K562 (cell line): ENCODE measurements at regions not wholly inside any gene's neighbourhood (a gene's known extent, or its start where the extent isn't known, plus 50 kb on each side); places are given as distances from the start of the nearest gene placed in this dataset.

Source experiments
- BRCA1 ChIP-seq, 2 experiments: fragments of 450-650 bp in 1 of 2; sonication (generic) in 1 of 2; formaldehyde crosslinking in 1 of 2; IDR thresholded peaks; 2 replicates each; pipeline versions ENCODE4 v1.5.0 to v1.6.1; 2017 to 2020; ENCODE audit warnings: mild to moderate bottlenecking in 1 of 2, missing genetic modification reagents in 1 of 2
- C11orf30 ChIP-seq: fragments of 450-650 bp; IDR thresholded peaks from 2 replicates; pipeline ENCODE4 v1.6.1; 2016; ENCODE audit warnings: low read depth, mild to moderate bottlenecking
- CCAR2 ChIP-seq: fragments of 200-400 bp; formaldehyde crosslinking; IDR thresholded peaks from 2 replicates; pipeline ENCODE4 v1.6.1; 2017; ENCODE audit warnings: mild to moderate bottlenecking, low read depth, low read length
- ETS1 ChIP-seq: conservative IDR thresholded peaks from 2 replicates; pipeline ENCODE4 v1.6.1; 2011; ENCODE audit warnings: low read depth, mild to moderate bottlenecking, low read length; ENCODE audit not compliant: control insufficient read depth
- EWSR1 ChIP-seq: fragments of 450-650 bp; IDR thresholded peaks from 2 replicates; pipeline ENCODE4 v1.6.1; 2018; ENCODE audit warnings: borderline replicate concordance, mild to moderate bottlenecking, low read depth, moderate library complexity; ENCODE audit not compliant: partially characterized antibody
- GATAD2A ChIP-seq: fragments of 450-650 bp; IDR thresholded peaks from 2 replicates; pipeline ENCODE4 v1.6.1; 2017
- NCOA1 ChIP-seq: fragments of 450-650 bp; IDR thresholded peaks from 2 replicates; pipeline ENCODE4 v1.6.1; 2016; ENCODE audit warnings: low read depth
- SRSF7 ChIP-seq: fragments of 200-400 bp; formaldehyde crosslinking; optimal IDR thresholded peaks from 2 replicates; pipeline ENCODE3; 2017; ENCODE audit warnings: mild to moderate bottlenecking, low read depth, low read length
- TAF7 ChIP-seq: fragments of 450-650 bp; IDR thresholded peaks from 2 replicates; pipeline ENCODE4 v1.6.1; 2016; ENCODE audit warnings: missing genetic modification characterization, missing compliant biosample characterization
- XRCC5 ChIP-seq: fragments of 200-400 bp; formaldehyde crosslinking; IDR thresholded peaks from 2 replicates; pipeline ENCODE4 v1.6.1; 2017; ENCODE audit warnings: low read depth, mild to moderate bottlenecking, low read length
- ZBTB12 ChIP-seq: fragments of 250-450 bp; sonication (Bioruptor Pico); IDR thresholded peaks from 2 replicates; pipeline ENCODE4 v1.4.0; 2020
- ZNF23 ChIP-seq: fragments of 250-450 bp; sonication (Bioruptor Pico); IDR thresholded peaks from 2 replicates; pipeline ENCODE4 v1.4.0; 2020; ENCODE audit warnings: mild to moderate bottlenecking
- ZNF592 ChIP-seq: fragments of 450-650 bp; IDR thresholded peaks from 2 replicates; pipeline ENCODE4 v1.6.1; 2017; ENCODE audit warnings: antibody characterized with exemption, mild to moderate bottlenecking
- TF ChIP-seq, protein P1 (sequence below): fragments of 250-450 bp; sonication (Bioruptor Pico); IDR thresholded peaks from 2 replicates; pipeline ENCODE4 v1.5.0; 2021
- TF ChIP-seq, protein P2 (sequence below): sonication (generic); IDR thresholded peaks from 2 replicates; pipeline ENCODE4 v1.6.1; 2016
- TF ChIP-seq, protein P3 (sequence below): sonication (generic); formaldehyde crosslinking; IDR thresholded peaks from 2 replicates; pipeline ENCODE4 v1.8.1; 2022; ENCODE audit warnings: missing genetic modification reagents

DNA sequence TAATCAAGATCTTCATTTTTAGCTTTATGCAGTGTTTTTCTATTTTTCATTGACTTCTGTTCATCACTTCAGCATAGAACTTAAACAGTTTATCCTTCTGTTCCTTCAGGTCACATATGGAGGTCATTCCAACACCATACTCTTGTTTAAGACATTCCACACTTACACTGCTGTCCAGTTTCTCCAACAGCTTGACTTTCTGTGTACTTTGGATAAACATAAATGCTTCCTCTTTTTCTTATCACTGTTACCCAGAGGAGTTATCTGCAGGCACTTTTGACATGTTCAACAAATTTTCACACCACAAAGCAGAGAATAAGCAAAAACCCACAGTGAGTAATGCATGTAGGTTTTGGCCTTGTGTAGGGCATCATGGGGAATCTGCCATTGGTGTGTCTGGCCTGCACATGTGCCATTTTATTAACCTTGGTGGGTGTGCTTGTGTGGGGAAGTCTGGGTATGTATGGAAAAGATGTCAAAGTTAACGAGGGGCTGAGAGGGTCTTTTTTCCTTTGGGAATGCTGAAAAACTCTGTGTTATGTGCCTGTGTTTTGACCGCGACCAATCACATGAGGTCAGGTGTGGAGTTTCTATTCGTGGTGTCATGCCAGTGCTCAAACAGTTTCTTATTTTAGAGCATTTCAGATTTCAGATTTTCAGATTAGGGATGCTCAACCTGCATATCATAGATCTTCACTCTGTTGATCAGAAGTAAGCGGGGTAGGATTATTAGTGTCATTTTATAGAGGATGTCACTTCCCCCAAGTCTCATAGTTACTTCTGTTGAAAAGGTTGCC, 53.9 kb upstream of the ACVR1 start (continued):
- TF ChIP-seq TAF7 (tag) (no peak), ETS1 (no peak), C11orf30 (peak; percentile 76), ZNF592 (peak; percentile 99), CCAR2 (no peak), XRCC5 (no peak), SRSF7 (no peak), ZNF23 (CRISPR knock-in tag) (peak; percentile 71), EWSR1 (no peak), BRCA1 (IDR thresholded peaks at IDR 0.05) (no peak), BRCA1 (CRISPR knock-in tag; IDR thresholded peaks at IDR 0.05) (no peak), GATAD2A (peak; percentile 85), ZBTB12 (CRISPR knock-in tag) (peak; percentile 73), NCOA1 (peak; percentile 97)
- TF ChIP-seq, protein P1, sequence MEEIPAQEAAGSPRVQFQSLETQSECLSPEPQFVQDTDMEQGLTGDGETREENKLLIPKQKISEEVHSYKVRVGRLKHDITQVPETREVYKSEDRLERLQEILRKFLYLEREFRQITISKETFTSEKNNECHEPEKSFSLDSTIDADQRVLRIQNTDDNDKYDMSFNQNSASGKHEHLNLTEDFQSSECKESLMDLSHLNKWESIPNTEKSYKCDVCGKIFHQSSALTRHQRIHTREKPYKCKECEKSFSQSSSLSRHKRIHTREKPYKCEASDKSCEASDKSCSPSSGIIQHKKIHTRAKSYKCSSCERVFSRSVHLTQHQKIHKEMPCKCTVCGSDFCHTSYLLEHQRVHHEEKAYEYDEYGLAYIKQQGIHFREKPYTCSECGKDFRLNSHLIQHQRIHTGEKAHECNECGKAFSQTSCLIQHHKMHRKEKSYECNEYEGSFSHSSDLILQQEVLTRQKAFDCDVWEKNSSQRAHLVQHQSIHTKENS (CRISPR knock-in tag): no peak
- TF ChIP-seq, protein P2, sequence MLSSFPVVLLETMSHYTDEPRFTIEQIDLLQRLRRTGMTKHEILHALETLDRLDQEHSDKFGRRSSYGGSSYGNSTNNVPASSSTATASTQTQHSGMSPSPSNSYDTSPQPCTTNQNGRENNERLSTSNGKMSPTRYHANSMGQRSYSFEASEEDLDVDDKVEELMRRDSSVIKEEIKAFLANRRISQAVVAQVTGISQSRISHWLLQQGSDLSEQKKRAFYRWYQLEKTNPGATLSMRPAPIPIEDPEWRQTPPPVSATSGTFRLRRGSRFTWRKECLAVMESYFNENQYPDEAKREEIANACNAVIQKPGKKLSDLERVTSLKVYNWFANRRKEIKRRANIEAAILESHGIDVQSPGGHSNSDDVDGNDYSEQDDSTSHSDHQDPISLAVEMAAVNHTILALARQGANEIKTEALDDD: peak; percentile 67; the same call in 1 of the 2 replicates
- TF ChIP-seq, protein P3, sequence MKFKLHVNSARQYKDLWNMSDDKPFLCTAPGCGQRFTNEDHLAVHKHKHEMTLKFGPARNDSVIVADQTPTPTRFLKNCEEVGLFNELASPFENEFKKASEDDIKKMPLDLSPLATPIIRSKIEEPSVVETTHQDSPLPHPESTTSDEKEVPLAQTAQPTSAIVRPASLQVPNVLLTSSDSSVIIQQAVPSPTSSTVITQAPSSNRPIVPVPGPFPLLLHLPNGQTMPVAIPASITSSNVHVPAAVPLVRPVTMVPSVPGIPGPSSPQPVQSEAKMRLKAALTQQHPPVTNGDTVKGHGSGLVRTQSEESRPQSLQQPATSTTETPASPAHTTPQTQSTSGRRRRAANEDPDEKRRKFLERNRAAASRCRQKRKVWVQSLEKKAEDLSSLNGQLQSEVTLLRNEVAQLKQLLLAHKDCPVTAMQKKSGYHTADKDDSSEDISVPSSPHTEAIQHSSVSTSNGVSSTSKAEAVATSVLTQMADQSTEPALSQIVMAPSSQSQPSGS: no peak
